ENCODE measurements at regions not wholly inside any gene's neighbourhood (a gene's known extent, or its start where the extent isn't known, plus 50 kb on each side); places are given as distances from the start of the nearest gene placed in this dataset.

DNA sequence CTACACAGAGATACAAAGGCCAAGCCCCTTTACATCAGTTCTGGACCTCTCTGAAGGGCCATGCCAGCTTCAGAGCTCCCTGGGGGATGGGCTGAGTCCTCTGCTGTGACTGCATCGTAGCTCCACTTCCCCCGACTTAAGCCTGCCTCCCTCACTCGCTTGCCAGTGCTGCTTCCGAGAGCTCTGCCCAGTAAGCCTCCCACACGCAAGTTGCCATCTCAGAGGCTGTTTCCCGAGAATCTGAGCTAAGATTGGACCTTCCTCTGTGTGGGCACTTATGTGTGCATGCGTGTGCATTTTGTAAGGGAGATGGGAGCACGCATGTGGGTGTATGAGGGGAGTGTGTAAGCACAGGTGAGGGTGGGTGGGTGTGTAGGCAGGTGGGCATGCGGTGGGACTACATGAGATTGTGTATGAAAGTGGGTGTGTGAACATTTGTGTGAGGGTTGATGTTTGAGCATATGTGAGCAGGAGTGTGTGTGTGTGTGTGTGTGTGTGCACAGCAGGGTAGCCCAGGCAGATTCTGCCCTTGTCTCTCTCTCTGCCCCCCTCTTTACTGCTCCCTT, 163.0 kb upstream of the SYT13 start:
- H3K4me3 Mint-ChIP-seq (ENCODE audit: unreplicated experiment): no peak overlapping the region
- Histone ChIP-seq H3K27me3 (replicated peaks; ENCODE audit: control insufficient read depth, insufficient read depth, low read length) (no peaks in the 10 kb centered on the region; the same call in 1 of the 2 replicates), H3K4me1 (no peaks in the 10 kb centered on the region), H3K4me3 (ENCODE audit: low read depth, low read length) (no peak overlapping the region), H3K9me3 (no peaks in the 10 kb centered on the region), H3K36me3 (ENCODE audit: control insufficient read depth, insufficient read depth, low read length) (no peaks in the 10 kb centered on the region)
- no TSS peak for BruUV-seq (replicated peaks)
- TF ChIP-seq, protein P1, sequence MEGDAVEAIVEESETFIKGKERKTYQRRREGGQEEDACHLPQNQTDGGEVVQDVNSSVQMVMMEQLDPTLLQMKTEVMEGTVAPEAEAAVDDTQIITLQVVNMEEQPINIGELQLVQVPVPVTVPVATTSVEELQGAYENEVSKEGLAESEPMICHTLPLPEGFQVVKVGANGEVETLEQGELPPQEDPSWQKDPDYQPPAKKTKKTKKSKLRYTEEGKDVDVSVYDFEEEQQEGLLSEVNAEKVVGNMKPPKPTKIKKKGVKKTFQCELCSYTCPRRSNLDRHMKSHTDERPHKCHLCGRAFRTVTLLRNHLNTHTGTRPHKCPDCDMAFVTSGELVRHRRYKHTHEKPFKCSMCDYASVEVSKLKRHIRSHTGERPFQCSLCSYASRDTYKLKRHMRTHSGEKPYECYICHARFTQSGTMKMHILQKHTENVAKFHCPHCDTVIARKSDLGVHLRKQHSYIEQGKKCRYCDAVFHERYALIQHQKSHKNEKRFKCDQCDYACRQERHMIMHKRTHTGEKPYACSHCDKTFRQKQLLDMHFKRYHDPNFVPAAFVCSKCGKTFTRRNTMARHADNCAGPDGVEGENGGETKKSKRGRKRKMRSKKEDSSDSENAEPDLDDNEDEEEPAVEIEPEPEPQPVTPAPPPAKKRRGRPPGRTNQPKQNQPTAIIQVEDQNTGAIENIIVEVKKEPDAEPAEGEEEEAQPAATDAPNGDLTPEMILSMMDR (IDR thresholded peaks at IDR 0.05; ENCODE audit: insufficient read depth in 1 of 2, low read depth in 1 of 2, low read length in 1 of 2, severe bottlenecking in 1 of 2, unreplicated experiment in 1 of 2): no peak
- intact Hi-C loops (cut with micrococcal nuclease; ENCODE audit: unreplicated experiment): no loop called here
- H3K36me3 Mint-ChIP-seq (ENCODE audit: insufficient read depth, unreplicated experiment): no peaks in the 10 kb centered on the region
- ChIA-PET CTCF (interaction anchor here (0.8 kb wide), 1 partner anchor 206 kb away, joined by 4 read pairs; no protein-coding TSS in a partner anchor), POLR2A (no interaction called here)
- no peaks in the 10 kb centered on the region for H3K4me1 Mint-ChIP-seq (ENCODE audit: low read depth, unreplicated experiment)
- no peak for DNase-seq
- H3K9me3 Mint-ChIP-seq (ENCODE audit: unreplicated experiment): no peaks in the 10 kb centered on the region
- peaks cover 21% of the 10 kb centered on the region for H3K27me3 Mint-ChIP-seq (ENCODE audit: insufficient read depth, unreplicated experiment)
- no peak overlapping the region for H3K27ac Mint-ChIP-seq (ENCODE audit: unreplicated experiment)

DNA sequence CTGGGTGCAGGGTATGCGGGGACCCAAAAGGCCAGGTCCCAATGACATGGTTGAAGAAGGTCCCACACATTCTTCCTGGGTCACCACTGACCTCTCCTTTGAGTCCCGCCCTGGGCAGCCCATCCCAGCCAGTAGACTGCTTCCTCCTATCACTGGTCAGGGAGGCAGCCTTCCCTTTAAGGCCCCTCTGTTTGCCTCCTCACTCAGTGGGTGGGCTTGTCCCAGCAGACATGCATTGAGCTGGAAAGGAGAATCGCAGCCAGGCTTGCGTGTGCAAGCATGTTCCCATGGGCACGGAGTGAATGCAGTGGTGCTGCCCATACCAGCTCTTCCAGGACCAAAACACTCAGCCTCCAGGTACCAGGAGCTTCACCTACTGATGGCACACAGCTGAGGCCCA, 162.4 kb upstream of the SYT13 start:
- intact Hi-C loops (cut with micrococcal nuclease; ENCODE audit: unreplicated experiment): no loop called here
- BruUV-seq (replicated peaks): no TSS peak
- H3K4me3 ChIP-seq (ENCODE audit: low read depth, low read length): no peak overlapping the region
- H3K4me1 ChIP-seq: no peaks in the 10 kb centered on the region
- Mint-ChIP-seq H3K27ac (ENCODE audit: unreplicated experiment) (no peak overlapping the region), H3K9me3 (ENCODE audit: unreplicated experiment) (no peaks in the 10 kb centered on the region), H3K36me3 (ENCODE audit: insufficient read depth, unreplicated experiment) (no peaks in the 10 kb centered on the region), H3K4me3 (ENCODE audit: unreplicated experiment) (no peak overlapping the region), H3K4me1 (ENCODE audit: low read depth, unreplicated experiment) (no peaks in the 10 kb centered on the region), H3K27me3 (ENCODE audit: insufficient read depth, unreplicated experiment) (peaks cover 21% of the 10 kb centered on the region)
- DNase-seq: no peak
- no peaks in the 10 kb centered on the region for H3K36me3 ChIP-seq (ENCODE audit: control insufficient read depth, insufficient read depth, low read length)
- H3K27me3 ChIP-seq (replicated peaks; ENCODE audit: control insufficient read depth, insufficient read depth, low read length): no peaks in the 10 kb centered on the region; the same call in 1 of the 2 replicates
- CTCF ChIA-PET: interaction anchor here (0.8 kb wide), 1 partner anchor 206 kb away, joined by 4 read pairs; no protein-coding TSS in a partner anchor
- H3K9me3 ChIP-seq: no peaks in the 10 kb centered on the region
- POLR2A ChIA-PET: no interaction called here
- TF ChIP-seq, protein P1 (IDR thresholded peaks at IDR 0.05; ENCODE audit: insufficient read depth in 1 of 2, low read depth in 1 of 2, low read length in 1 of 2, severe bottlenecking in 1 of 2, unreplicated experiment in 1 of 2): no peak

DNA sequence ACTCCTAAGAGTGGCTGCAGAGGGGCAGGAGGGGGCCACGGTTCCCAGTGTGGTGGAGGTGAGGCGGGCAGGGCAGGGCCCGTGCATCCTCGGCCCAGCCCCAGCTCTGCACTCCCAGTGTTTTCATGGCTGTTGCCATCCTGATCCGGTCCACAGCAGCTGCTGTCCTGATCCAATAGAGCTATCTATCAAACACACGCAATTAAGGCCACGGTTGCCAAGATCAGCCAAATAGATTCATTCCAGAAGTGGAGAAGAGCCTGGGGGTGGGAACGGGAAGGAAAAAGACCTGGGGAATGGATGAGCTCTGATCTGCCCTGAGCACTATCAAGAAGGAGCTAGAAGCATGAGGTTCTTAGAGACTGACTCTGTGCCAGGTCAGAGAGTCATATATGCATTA, 160.9 kb upstream of the SYT13 start:
- no TSS peak for BruUV-seq (replicated peaks)
- Histone ChIP-seq H3K27me3 (replicated peaks; ENCODE audit: control insufficient read depth, insufficient read depth, low read length) (no peaks in the 10 kb centered on the region), H3K9me3 (no peaks in the 10 kb centered on the region), H3K4me1 (no peaks in the 10 kb centered on the region), H3K4me3 (ENCODE audit: low read depth, low read length) (no peak overlapping the region), H3K36me3 (ENCODE audit: control insufficient read depth, insufficient read depth, low read length) (no peaks in the 10 kb centered on the region)
- no peaks in the 10 kb centered on the region for H3K36me3 Mint-ChIP-seq (ENCODE audit: insufficient read depth, unreplicated experiment)
- no peaks in the 10 kb centered on the region for H3K4me1 Mint-ChIP-seq (ENCODE audit: low read depth, unreplicated experiment)
- no peak overlapping the region for H3K4me3 Mint-ChIP-seq (ENCODE audit: unreplicated experiment)
- H3K27ac Mint-ChIP-seq (ENCODE audit: unreplicated experiment): no peak overlapping the region
- H3K9me3 Mint-ChIP-seq (ENCODE audit: unreplicated experiment): no peaks in the 10 kb centered on the region
- POLR2A ChIA-PET: no interaction called here
- DNase-seq: no peak
- CTCF ChIA-PET: interaction anchor here (1.0 kb wide), 1 partner anchor 214 kb away, joined by 3 read pairs; no protein-coding TSS in a partner anchor
- intact Hi-C loops (cut with micrococcal nuclease; ENCODE audit: unreplicated experiment): no loop called here
- TF ChIP-seq, protein P1 (IDR thresholded peaks at IDR 0.05; ENCODE audit: insufficient read depth in 1 of 2, low read depth in 1 of 2, low read length in 1 of 2, severe bottlenecking in 1 of 2, unreplicated experiment in 1 of 2): no peak
- peaks cover 21% of the 10 kb centered on the region for H3K27me3 Mint-ChIP-seq (ENCODE audit: insufficient read depth, unreplicated experiment)

All from Caco-2 (cell line).